ENCODE measurements at regions not wholly inside any gene's neighbourhood (a gene's known extent, or its start where the extent isn't known, plus 50 kb on each side); places are given as distances from the start of the nearest gene placed in this dataset.
A peak's percentile ranks its signal among the peaks of the same experiment; 100 is the strongest.

DNA sequence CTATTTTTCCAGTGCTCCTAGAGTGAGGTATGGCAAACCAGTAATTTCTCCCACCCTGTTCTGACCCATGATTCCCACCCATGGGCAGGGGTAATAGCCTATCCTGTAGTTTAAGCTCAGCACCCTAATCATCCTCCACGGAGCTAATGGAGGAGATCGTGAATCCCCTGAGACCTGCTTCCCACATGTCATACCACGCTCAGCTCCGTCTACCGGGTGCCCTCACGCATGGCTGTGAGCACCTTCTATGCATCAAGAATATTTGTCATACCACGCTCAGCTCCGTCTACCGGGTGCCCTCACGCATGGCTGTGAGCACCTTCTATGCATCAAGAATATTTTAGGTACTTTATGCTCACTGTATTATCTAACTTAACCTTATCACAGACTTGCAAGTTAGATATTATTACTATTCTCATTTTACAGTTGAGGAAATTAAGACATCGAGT is 104.7 kb upstream of the PFN2 start:
- RAD21 ChIA-PET (ENCODE audit: unreplicated experiment) = interaction anchor here (1.6 kb wide), 1 partner anchor 109 kb away, joined by 4 read pairs; no protein-coding TSS in a partner anchor
- POLR2A ChIA-PET = no interaction called here
- 89% methylated on average over 11 of the region's 11 CpGs for WGBS (ENCODE audit: insufficient coverage, insufficient replicate concordance, low lambda C conversion rate, missing lambda C conversion rate)
- peaks cover 6% of the 10 kb centered on the region for H3K9me3 ChIP-seq (replicated peaks; ENCODE audit: control insufficient read depth, insufficient read depth, low read length)
- peaks cover 13% of the 10 kb centered on the region for H3K4me1 ChIP-seq (ENCODE audit: control insufficient read depth, insufficient read depth, low read length)
- no peak overlapping the region for H3K4me2 ChIP-seq (ENCODE audit: control insufficient read depth, insufficient read depth)
- H3K79me2 ChIP-seq (ENCODE audit: control insufficient read depth, insufficient read depth, low read length) = no peaks in the 10 kb centered on the region
- DNase-seq (ENCODE audit: low read depth, low spot score) (no peak), ATAC-seq (no peak), FAIRE-seq (no peak)
- intact Hi-C loops (cut with micrococcal nuclease; ENCODE audit: unreplicated experiment) = no loop called here
- no peak for TF ChIP-seq ESRRA (IDR thresholded peaks at IDR 0.05; ENCODE audit: low read length)
- no peak for TF ChIP-seq CBFB (IDR thresholded peaks at IDR 0.05; ENCODE audit: low read depth)
- BruUV-seq (replicated peaks) = no TSS peak
- no peaks in the 10 kb centered on the region for H4K20me1 ChIP-seq (ENCODE audit: control insufficient read depth, insufficient read depth)
- SMC1A ChIA-PET (ENCODE audit: uncharacterized antibody, unreplicated experiment) = interaction anchor here (0.8 to 1.4 kb wide), 6 partner anchors 14 to 109 kb away, joined by 3 to 4 read pairs (median 3); no protein-coding TSS in a partner anchor
- no peak overlapping the region for H2AFZ ChIP-seq (ENCODE audit: control insufficient read depth, low read depth, low read length)
- H3K27ac ChIP-seq (ENCODE audit: control insufficient read depth, insufficient read depth) = no peak overlapping the region
- no peak overlapping the region; the same call in 1 of the 2 replicates for H3K9ac ChIP-seq (ENCODE audit: control insufficient read depth, insufficient read depth, low read length)
- H3K36me3 ChIP-seq (ENCODE audit: control insufficient read depth in 2 of 2, insufficient read depth in 2 of 2, low read length in 1 of 2) = no peaks in the 10 kb centered on the region
- CTCF ChIA-PET = interaction anchor here (1.1 to 2.1 kb wide), 5 partner anchors 16 to 585 kb away, joined by 3 to 5 read pairs (median 4); no protein-coding TSS in a partner anchor
- in situ Hi-C loops (cut with MboI) = no loop called here
- no peak overlapping the region for H3K4me3 ChIP-seq
- no peaks in the 10 kb centered on the region for H3K27me3 ChIP-seq (replicated peaks in 1 of 2; ENCODE audit: control insufficient read depth in 2 of 2, insufficient read depth in 2 of 2, low read length in 1 of 2)

DNA sequence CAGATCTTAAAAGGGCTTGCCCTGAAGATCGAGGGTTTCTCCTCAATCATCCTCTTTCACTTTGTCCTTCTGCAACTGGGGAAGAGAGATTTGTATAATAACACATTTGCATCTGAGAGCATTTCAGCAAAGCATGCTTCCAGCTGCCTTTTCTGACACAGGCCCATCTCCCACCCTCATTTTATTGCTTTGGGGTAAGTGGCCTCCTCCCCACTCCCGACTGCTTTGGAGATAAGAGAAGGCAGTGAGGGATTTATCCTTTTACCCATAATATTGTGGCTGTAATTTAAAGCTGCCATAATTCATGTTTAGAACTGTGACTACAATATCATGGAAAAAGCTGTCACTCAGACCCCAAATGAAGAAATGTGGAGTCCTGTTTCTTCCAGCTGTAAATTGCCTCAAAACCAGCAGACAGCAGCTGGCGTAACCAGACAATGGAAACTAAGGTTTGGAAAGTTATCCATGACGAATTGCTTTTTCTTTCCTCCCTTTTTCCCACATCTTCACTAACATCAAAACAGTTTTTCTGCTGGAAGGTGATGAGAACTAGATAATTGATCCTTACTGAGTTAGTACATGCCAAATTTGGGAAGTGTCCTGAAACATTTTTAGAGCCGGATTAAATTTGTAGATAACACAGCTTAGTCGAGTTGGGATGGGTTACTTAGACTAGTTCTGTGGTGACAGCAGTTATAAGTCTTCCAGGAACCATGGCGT is 104.2 kb upstream of the PFN2 start:
- peaks cover 13% of the 10 kb centered on the region for H3K4me1 ChIP-seq (ENCODE audit: control insufficient read depth, insufficient read depth, low read length)
- peak overlapping the region; percentile 88 for H2AFZ ChIP-seq (ENCODE audit: control insufficient read depth, low read depth, low read length)
- RAD21 ChIA-PET (ENCODE audit: unreplicated experiment) = interaction anchor here (1.6 kb wide), 1 partner anchor 109 kb away, joined by 4 read pairs; no protein-coding TSS in a partner anchor
- BruUV-seq (replicated peaks) = no TSS peak
- peak; percentile 80 for ATAC-seq
- H3K4me3 ChIP-seq = peak overlapping the region; percentile 60; the same call in 1 of the 2 replicates
- 0 out of 3 replicates have a peak, but pooled peaks have one; percentile 25 for TF ChIP-seq POU2F2 (IDR thresholded peaks at IDR 0.05; ENCODE audit: borderline replicate concordance, low read depth, low read length)
- no peak for TF ChIP-seq ATF3 (IDR thresholded peaks at IDR 0.05; ENCODE audit: borderline replicate concordance, extremely low read depth, low read depth, low read length)
- no peak for TF ChIP-seq SRF (IDR thresholded peaks at IDR 0.05; ENCODE audit: low read depth in 2 of 2, low read length in 2 of 2)
- 0 out of 2 replicates have a peak, but pooled peaks have one; percentile 30 for TF ChIP-seq IKZF1 (conservative IDR thresholded peaks at IDR 0.05)
- 51% methylated on average over 7 of the region's 7 CpGs for WGBS (ENCODE audit: insufficient coverage, insufficient replicate concordance, low lambda C conversion rate, missing lambda C conversion rate)
- H3K9ac ChIP-seq (ENCODE audit: control insufficient read depth, insufficient read depth, low read length) = peak overlapping the region; percentile 18; the same call in 1 of the 2 replicates
- intact Hi-C loops (cut with micrococcal nuclease; ENCODE audit: unreplicated experiment) (no loop called here), in situ Hi-C loops (cut with MboI) (no loop called here)
- DNase-seq (ENCODE audit: low read depth, low spot score) = no peak
- H3K9me3 ChIP-seq (replicated peaks; ENCODE audit: control insufficient read depth, insufficient read depth, low read length) = peaks cover 6% of the 10 kb centered on the region
- POLR2A ChIA-PET = no interaction called here
- no peaks in the 10 kb centered on the region for H4K20me1 ChIP-seq (ENCODE audit: control insufficient read depth, insufficient read depth)
- no peaks in the 10 kb centered on the region for H3K27me3 ChIP-seq (replicated peaks in 1 of 2; ENCODE audit: control insufficient read depth in 2 of 2, insufficient read depth in 2 of 2, low read length in 1 of 2)
- CTCF ChIA-PET = interaction anchor here (1.1 to 2.1 kb wide), 6 partner anchors 17 to 584 kb away, joined by 3 to 5 read pairs (median 4); no protein-coding TSS in a partner anchor
- H3K36me3 ChIP-seq (ENCODE audit: control insufficient read depth in 2 of 2, insufficient read depth in 2 of 2, low read length in 1 of 2) = no peaks in the 10 kb centered on the region
- no peak for FAIRE-seq
- H3K79me2 ChIP-seq (ENCODE audit: control insufficient read depth, insufficient read depth, low read length) = no peaks in the 10 kb centered on the region
- SMC1A ChIA-PET (ENCODE audit: uncharacterized antibody, unreplicated experiment) = interaction anchor here (0.8 to 1.4 kb wide), 7 partner anchors 14 to 109 kb away, joined by 3 to 4 read pairs (median 3); no protein-coding TSS in a partner anchor
- peak overlapping the region; percentile 75 for H3K27ac ChIP-seq (ENCODE audit: control insufficient read depth, insufficient read depth)
- H3K4me2 ChIP-seq (ENCODE audit: control insufficient read depth, insufficient read depth) = peak overlapping the region; percentile 89
